ENCODE measurements at regions not wholly inside any gene's neighbourhood (a gene's known extent, or its start where the extent isn't known, plus 50 kb on each side); places are given as distances from the start of the nearest gene placed in this dataset.

DNA sequence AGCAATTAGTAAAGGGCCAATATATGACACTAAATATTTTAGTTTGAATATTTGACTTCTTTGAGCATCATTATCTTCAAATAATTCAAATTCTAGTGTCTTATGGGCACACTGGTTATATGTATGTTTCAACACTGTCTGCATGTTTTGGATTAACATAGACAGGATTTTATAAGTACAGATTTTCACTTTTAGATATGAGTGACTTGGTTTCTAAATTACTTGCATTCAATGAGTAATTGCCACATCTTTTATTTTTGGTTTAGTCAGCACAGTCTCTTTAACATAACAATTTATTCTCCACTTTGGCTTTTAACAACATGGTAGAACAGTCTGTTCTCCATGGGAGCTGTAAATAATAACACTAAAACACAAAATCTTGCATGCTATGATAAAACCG lies 674.8 kb downstream of the TBL1XR1 start:
- intact Hi-C loops (cut with DNase I; ENCODE audit: low total_unique reads), result no loop called here
- no peak overlapping the region for H3K4me3 ChIP-seq
- no peak for DNase-seq
- H3K9me3 ChIP-seq, result no peaks in the 10 kb centered on the region
- H3K27ac ChIP-seq, result no peak overlapping the region
- H3K4me1 ChIP-seq, result no peaks in the 10 kb centered on the region
- H3K27me3 ChIP-seq, result no peaks in the 10 kb centered on the region
- no peaks in the 10 kb centered on the region for H3K36me3 ChIP-seq
- TF ChIP-seq, protein P1, sequence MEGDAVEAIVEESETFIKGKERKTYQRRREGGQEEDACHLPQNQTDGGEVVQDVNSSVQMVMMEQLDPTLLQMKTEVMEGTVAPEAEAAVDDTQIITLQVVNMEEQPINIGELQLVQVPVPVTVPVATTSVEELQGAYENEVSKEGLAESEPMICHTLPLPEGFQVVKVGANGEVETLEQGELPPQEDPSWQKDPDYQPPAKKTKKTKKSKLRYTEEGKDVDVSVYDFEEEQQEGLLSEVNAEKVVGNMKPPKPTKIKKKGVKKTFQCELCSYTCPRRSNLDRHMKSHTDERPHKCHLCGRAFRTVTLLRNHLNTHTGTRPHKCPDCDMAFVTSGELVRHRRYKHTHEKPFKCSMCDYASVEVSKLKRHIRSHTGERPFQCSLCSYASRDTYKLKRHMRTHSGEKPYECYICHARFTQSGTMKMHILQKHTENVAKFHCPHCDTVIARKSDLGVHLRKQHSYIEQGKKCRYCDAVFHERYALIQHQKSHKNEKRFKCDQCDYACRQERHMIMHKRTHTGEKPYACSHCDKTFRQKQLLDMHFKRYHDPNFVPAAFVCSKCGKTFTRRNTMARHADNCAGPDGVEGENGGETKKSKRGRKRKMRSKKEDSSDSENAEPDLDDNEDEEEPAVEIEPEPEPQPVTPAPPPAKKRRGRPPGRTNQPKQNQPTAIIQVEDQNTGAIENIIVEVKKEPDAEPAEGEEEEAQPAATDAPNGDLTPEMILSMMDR (IDR thresholded peaks at IDR 0.05), result no peak

DNA sequence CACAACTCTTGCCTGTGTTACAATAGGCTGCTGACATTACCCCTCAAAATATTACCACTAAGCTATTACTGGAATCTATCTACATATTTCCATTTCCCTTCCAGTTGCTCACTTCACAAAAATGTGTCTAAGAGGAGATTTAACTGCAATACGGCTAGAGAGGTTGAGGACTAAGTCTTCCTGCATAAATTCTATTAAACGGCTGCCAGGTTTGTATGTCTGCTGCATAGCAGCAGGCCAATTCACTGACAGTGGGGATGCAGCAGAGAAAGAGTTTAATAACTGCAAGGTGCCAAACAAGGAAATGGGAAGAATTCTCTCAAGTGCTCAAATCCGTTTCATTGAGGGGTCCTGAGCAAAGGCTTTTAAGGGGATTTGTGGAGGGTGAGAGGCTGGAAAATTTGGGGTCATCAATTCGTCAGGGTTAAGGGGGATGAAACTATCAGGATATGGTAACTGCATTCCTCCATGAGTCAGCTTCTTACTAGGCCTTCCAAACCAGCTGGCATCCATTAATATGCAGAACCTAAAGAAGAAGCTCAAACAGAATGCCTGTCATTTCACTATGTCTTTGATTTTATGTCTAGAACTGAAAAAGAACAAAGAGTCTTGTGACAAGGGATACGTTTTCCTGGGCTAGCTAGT lies 675.6 kb downstream of the TBL1XR1 start:
- DNase-seq, result no peak
- TF ChIP-seq, protein P1 (IDR thresholded peaks at IDR 0.05), result no peak
- H3K27ac ChIP-seq, result no peak overlapping the region
- no peak overlapping the region for H3K4me3 ChIP-seq
- H3K4me1 ChIP-seq, result no peaks in the 10 kb centered on the region
- no peaks in the 10 kb centered on the region for H3K36me3 ChIP-seq
- H3K27me3 ChIP-seq, result no peaks in the 10 kb centered on the region
- intact Hi-C loops (cut with DNase I; ENCODE audit: low total_unique reads), result no loop called here
- H3K9me3 ChIP-seq, result no peaks in the 10 kb centered on the region

- peaks cover 0 to 3% (median 0%) of the 10 kb centered on the region in 3 donors for H3K36me3 ChIP-seq
- DNase-seq, result no peak
- no peaks in the 10 kb centered on the region for H3K27me3 ChIP-seq
- no peak overlapping the region for H3K4me3 ChIP-seq
- H3K9me3 ChIP-seq, result peaks cover 0 to 20% (median 19%) of the 10 kb centered on the region in 3 donors
- TF ChIP-seq, protein P1 (IDR thresholded peaks at IDR 0.05), result peak; percentile 31 to 43
- no peaks in the 10 kb centered on the region for H3K4me1 ChIP-seq
- intact Hi-C loops (cut with DNase I; ENCODE audit: low total_unique reads), result no loop called here
- no peak overlapping the region for H3K27ac ChIP-seq
Measured at GRCh38 chr3:176514297-176514696, 683.0 kb downstream of the TBL1XR1 start.

DNA sequence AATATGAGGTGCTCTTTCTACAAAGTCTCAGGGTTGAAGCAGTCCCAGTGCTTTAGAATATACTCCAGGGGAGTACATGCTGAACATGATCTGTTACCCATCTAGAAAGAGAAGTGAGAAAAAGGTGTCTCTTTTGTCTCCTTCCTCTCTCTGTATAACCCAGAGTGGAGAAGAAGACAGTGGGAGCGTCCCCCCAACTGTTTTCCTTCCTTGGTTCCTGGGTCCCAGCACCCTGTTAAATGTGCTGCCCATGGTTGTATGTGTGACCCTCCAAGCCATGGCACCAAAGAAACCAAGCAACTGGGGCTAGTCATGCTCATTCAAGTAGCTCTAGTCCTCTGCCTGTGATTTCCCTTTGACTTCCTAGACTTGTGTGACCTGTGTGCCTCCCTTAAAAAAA lies 683.7 kb downstream of the TBL1XR1 start:
- Histone ChIP-seq H3K4me1 (no peaks in the 10 kb centered on the region), H3K27ac (no peak overlapping the region), H3K27me3 (no peaks in the 10 kb centered on the region), H3K9me3 (peaks cover 0 to 20% (median 19%) of the 10 kb centered on the region in 3 donors), H3K4me3 (no peak overlapping the region), H3K36me3 (peaks cover 0 to 3% (median 0%) of the 10 kb centered on the region in 3 donors)
- intact Hi-C loops (cut with DNase I; ENCODE audit: low total_unique reads), result no loop called here
- DNase-seq, result no peak
- TF ChIP-seq, protein P1 (IDR thresholded peaks at IDR 0.05), result no peak

GRCh38 chr3:176512037-176512436 lies 685.2 kb downstream of the TBL1XR1 start:
- DNase-seq, result no peak
- H3K4me1 ChIP-seq, result no peaks in the 10 kb centered on the region
- H3K27me3 ChIP-seq, result no peaks in the 10 kb centered on the region
- no peak overlapping the region for H3K27ac ChIP-seq
- peaks cover 0 to 20% (median 19%) of the 10 kb centered on the region in 3 donors for H3K9me3 ChIP-seq
- TF ChIP-seq, protein P1 (IDR thresholded peaks at IDR 0.05), result no peak
- intact Hi-C loops (cut with DNase I; ENCODE audit: low total_unique reads), result no loop called here
- H3K4me3 ChIP-seq, result no peak overlapping the region
- peaks cover 0 to 3% (median 0%) of the 10 kb centered on the region in 3 donors for H3K36me3 ChIP-seq
